HG02798 (cell line): ENCODE measurements at regions not wholly inside any gene's neighbourhood (a gene's known extent, or its start where the extent isn't known, plus 50 kb on each side); places are given as distances from the start of the nearest gene placed in this dataset.

Source experiments
- ATAC-seq: cut with Tn5 transposase; IDR thresholded peaks from one replicate; pipeline ENCODE4 v1.9.1; 2021; ENCODE audit warnings: mild to moderate bottlenecking; ENCODE audit not compliant: unreplicated experiment, poor library complexity

- ATAC-seq: no peak
Measured at GRCh38 chr17:72338304-72338703, 217.5 kb downstream of the SOX9 start.

- ATAC-seq: no peak
Measured at GRCh38 chr17:72338847-72339790, 218.3 kb downstream of the SOX9 start.

GRCh38 chr17:72340836-72341235, 220.0 kb downstream of the SOX9 start:
- ATAC-seq: no peak

- no peak for ATAC-seq
Measured at GRCh38 chr17:72342061-72342460, 221.2 kb downstream of the SOX9 start.

GRCh38 chr17:72342627-72343527, 222.1 kb downstream of the SOX9 start:
- no peak for ATAC-seq

GRCh38 chr17:72343911-72344310, 223.1 kb downstream of the SOX9 start:
- no peak for ATAC-seq

GRCh38 chr17:72344613-72345012, 223.8 kb downstream of the SOX9 start:
- no peak for ATAC-seq

- ATAC-seq: no peak
Measured at GRCh38 chr17:72345088-72345487, 224.3 kb downstream of the SOX9 start.

- ATAC-seq: no peak
Measured at GRCh38 chr17:72345536-72345935, 224.7 kb downstream of the SOX9 start.

GRCh38 chr17:72346306-72346705, 225.5 kb downstream of the SOX9 start:
- ATAC-seq: no peak

- ATAC-seq: no peak
Measured at GRCh38 chr17:72349011-72349410, 228.2 kb downstream of the SOX9 start.

GRCh38 chr17:72349491-72349995, 228.7 kb downstream of the SOX9 start:
- no peak for ATAC-seq

GRCh38 chr17:72350073-72350472, 229.3 kb downstream of the SOX9 start:
- ATAC-seq: no peak

- ATAC-seq: no peak
Measured at GRCh38 chr17:72351365-72351764, 230.5 kb downstream of the SOX9 start.

- no peak for ATAC-seq
Measured at GRCh38 chr17:72351884-72352346, 231.1 kb downstream of the SOX9 start.

- ATAC-seq: no peak
Measured at GRCh38 chr17:72353502-72353901, 232.7 kb downstream of the SOX9 start.

GRCh38 chr17:72354071-72354470, 233.3 kb downstream of the SOX9 start:
- no peak for ATAC-seq

GRCh38 chr17:72357764-72358365, 237.0 kb downstream of the SOX9 start:
- no peak for ATAC-seq

- ATAC-seq: no peak
Measured at GRCh38 chr17:72358465-72358864, 237.6 kb downstream of the SOX9 start.

GRCh38 chr17:72359274-72359673, 238.5 kb downstream of the SOX9 start:
- no peak for ATAC-seq
